ENCODE measurements at regions not wholly inside any gene's neighbourhood (a gene's known extent, or its start where the extent isn't known, plus 50 kb on each side); places are given as distances from the start of the nearest gene placed in this dataset.

DNA sequence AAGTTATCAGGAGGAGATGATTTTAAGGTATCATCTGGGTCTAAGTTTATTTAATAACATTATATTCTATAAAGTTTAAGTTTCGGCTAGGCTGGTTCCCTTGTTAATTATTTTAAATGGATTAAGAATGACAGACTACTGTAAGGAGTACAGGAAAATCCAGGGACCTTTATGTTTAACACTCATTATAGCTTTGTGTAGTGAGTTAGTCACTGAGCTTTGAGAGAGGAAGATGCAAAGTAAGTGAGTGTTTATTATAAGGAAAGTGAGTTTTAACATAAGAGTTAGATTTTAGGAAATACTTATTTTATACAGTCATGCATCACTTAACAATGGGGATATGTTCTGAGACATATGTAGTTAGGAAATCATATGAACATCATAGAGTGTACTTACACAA lies 485.5 kb downstream of the MMUT start:
- TF ChIP-seq YY1 (IDR thresholded peaks at IDR 0.05; ENCODE audit: insufficient read depth, insufficient read length), result no peak
- TF ChIP-seq ZNF274 (IDR thresholded peaks at IDR 0.05; ENCODE audit: low read depth, low read length), result no peak

All from NT2/D1 (cell line).